Parathyroid adenoma (tissue), 2 donors: ENCODE measurements at regions not wholly inside any gene's neighbourhood (a gene's known extent, or its start where the extent isn't known, plus 50 kb on each side); places are given as distances from the start of the nearest gene placed in this dataset.

Experiments
- H2AFZ ChIP-seq: fragments of 300-600 bp; sonication (generic); one replicate; pipeline ENCODE4 v1.7.0; 2017; ENCODE audit warnings: antibody characterized with exemption, mild to moderate bottlenecking
- H3K27ac ChIP-seq: fragments of 300-600 bp; sonication (generic); one replicate; pipeline ENCODE4 v1.7.0; 2017
- H3K27me3 ChIP-seq: fragments of 300-600 bp; sonication (generic); one replicate; pipeline ENCODE4 v1.7.0; 2017; ENCODE audit warnings: low read length; ENCODE audit not compliant: control insufficient read depth, insufficient read depth
- H3K36me3 ChIP-seq: fragments of 300-600 bp; sonication (generic); one replicate; pipeline ENCODE4 v1.7.0; 2017; ENCODE audit warnings: low read length; ENCODE audit not compliant: control insufficient read depth, insufficient read depth
- H3K4me1 ChIP-seq: fragments of 300-600 bp; sonication (generic); one replicate; pipeline ENCODE4 v1.7.0; 2017; ENCODE audit warnings: control low read depth
- H3K4me2 ChIP-seq: fragments of 300-600 bp; sonication (generic); one replicate; pipeline ENCODE4 v1.7.0; 2017; ENCODE audit warnings: low read length
- H3K4me3 ChIP-seq: fragments of 300-600 bp; sonication (generic); one replicate; pipeline ENCODE4 v1.7.0; 2017; ENCODE audit warnings: low read depth, low read length
- H3K79me2 ChIP-seq: fragments of 300-600 bp; sonication (generic); one replicate; pipeline ENCODE4 v1.7.0; 2017; ENCODE audit warnings: control low read depth
- H3K9ac ChIP-seq: fragments of 300-600 bp; sonication (generic); one replicate; pipeline ENCODE4 v1.7.0; 2017; ENCODE audit warnings: mild to moderate bottlenecking
- H3K9me3 ChIP-seq: fragments of 300-600 bp; sonication (generic); one replicate; pipeline ENCODE4 v1.7.0; 2017; ENCODE audit warnings: low read length; ENCODE audit not compliant: control insufficient read depth
- CTCF ChIP-seq: fragments of 300-600 bp; sonication (generic); IDR thresholded peaks from one replicate; pipeline ENCODE4 v1.7.0; 2017; ENCODE audit warnings: antibody characterized with exemption, mild to moderate bottlenecking
- donor health status: primary hyperparathyroidism.

GRCh38 chrX:2600564-2600963 is 90.5 kb upstream of the CD99 start:
- no peak overlapping the region for H3K4me3 ChIP-seq
- H3K4me1 ChIP-seq, result no peaks in the 10 kb centered on the region
- no peaks in the 10 kb centered on the region for H3K79me2 ChIP-seq
- no peak overlapping the region for H3K9ac ChIP-seq
- H3K4me2 ChIP-seq, result no peak overlapping the region
- H3K27ac ChIP-seq, result no peak overlapping the region
- no peak for TF ChIP-seq CTCF
- H3K36me3 ChIP-seq, result no peaks in the 10 kb centered on the region
- no peak overlapping the region for H2AFZ ChIP-seq
- H3K9me3 ChIP-seq, result no peaks in the 10 kb centered on the region
- H3K27me3 ChIP-seq, result no peaks in the 10 kb centered on the region

- no peaks in the 10 kb centered on the region for H3K27me3 ChIP-seq
- H2AFZ ChIP-seq, result no peak overlapping the region
Measured at GRCh38 chrX:2596555-2597255, 94.4 kb upstream of the CD99 start.

DNA sequence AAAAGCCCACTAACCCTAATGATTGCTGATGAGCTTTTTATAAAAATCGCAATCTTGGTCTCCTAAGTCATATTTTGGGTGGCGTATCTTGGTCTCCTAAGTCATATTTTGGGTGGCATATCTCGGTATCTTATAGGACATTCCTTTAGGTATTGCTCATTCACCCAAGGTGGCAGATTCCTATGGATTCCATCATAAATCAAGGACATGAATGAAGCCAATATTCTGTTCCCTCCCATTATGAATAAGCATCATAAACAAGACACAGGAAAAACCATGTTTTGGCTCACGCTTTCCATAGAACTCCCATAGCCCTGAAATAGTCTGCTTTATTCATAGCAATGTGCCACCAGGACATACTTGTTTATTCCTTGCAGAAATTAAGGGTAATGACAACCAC is 95.0 kb upstream of the CD99 start:
- no peak for TF ChIP-seq CTCF
- Histone ChIP-seq H3K36me3 (no peaks in the 10 kb centered on the region), H3K4me2 (no peak overlapping the region), H3K4me3 (no peak overlapping the region), H3K27ac (no peak overlapping the region), H3K9me3 (no peaks in the 10 kb centered on the region), H2AFZ (no peak overlapping the region), H3K4me1 (no peaks in the 10 kb centered on the region), H3K79me2 (no peaks in the 10 kb centered on the region), H3K9ac (no peak overlapping the region), H3K27me3 (no peaks in the 10 kb centered on the region)

More at GRCh38 chrX:2596555-2597255, 94.4 kb upstream of the CD99 start:
- Histone ChIP-seq H3K9ac (no peak overlapping the region), H3K4me3 (no peak overlapping the region), H3K36me3 (no peaks in the 10 kb centered on the region), H3K27ac (no peak overlapping the region), H3K4me1 (no peaks in the 10 kb centered on the region), H3K9me3 (no peaks in the 10 kb centered on the region), H3K79me2 (no peaks in the 10 kb centered on the region), H3K4me2 (no peak overlapping the region)
- TF ChIP-seq CTCF, result no peak

DNA sequence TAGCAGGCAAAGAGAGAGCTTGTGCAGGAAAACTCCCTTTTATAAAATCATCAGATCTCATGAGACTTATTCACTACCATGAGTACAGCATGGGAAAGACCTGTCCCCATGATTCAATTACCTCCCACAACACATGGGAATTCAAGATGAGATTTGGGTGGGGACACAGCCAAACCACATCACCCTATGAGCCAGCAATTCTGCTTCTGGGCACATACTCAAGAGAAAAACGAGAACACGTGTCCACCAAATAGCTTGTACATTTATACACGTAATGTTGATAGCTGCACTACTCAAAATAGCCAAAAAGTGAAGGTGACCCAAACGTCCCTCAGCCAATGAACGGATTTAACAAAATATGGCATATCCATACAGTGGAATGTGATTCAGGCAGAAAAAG is 94.5 kb upstream of the DHRSX start:
- Histone ChIP-seq H3K4me2 (no peak overlapping the region), H3K4me3 (no peak overlapping the region), H3K79me2 (no peaks in the 10 kb centered on the region), H3K27ac (no peak overlapping the region), H3K27me3 (no peaks in the 10 kb centered on the region), H2AFZ (no peak overlapping the region), H3K36me3 (no peaks in the 10 kb centered on the region), H3K4me1 (no peaks in the 10 kb centered on the region), H3K9ac (no peak overlapping the region), H3K9me3 (no peaks in the 10 kb centered on the region)
- no peak for TF ChIP-seq CTCF

DNA sequence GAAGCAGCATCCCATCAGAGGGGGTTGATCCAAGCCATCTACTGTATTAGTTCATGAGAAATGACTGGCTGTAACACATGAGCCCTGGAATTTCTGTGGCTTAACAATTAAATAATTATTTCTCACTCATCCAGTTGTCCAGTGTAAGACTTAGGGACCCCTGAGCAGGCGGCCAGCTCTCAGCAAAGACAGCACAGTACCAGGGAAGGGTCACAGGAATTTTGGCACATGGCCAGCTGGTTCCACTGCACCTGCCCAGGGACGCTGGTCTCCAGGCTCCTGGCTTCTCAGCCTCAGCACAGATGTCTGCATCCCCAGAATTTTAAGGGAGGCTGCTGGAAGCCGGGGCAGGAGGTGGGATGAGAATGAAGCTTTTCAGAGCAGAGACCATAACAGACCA is 93.7 kb upstream of the DHRSX start:
- no peaks in the 10 kb centered on the region for H3K79me2 ChIP-seq
- no peaks in the 10 kb centered on the region for H3K4me1 ChIP-seq
- no peak overlapping the region for H3K4me2 ChIP-seq
- no peaks in the 10 kb centered on the region for H3K9me3 ChIP-seq
- TF ChIP-seq CTCF, result no peak
- no peak overlapping the region for H3K9ac ChIP-seq
- H3K27ac ChIP-seq, result no peak overlapping the region
- no peaks in the 10 kb centered on the region for H3K27me3 ChIP-seq
- H3K4me3 ChIP-seq, result no peak overlapping the region
- no peaks in the 10 kb centered on the region for H3K36me3 ChIP-seq
- no peak overlapping the region for H2AFZ ChIP-seq
